NCI-H748 treated with DMSO at 0.1 percent for 48 hours (cell line): ENCODE measurements at regions not wholly inside any gene's neighbourhood (a gene's known extent, or its start where the extent isn't known, plus 50 kb on each side); places are given as distances from the start of the nearest gene placed in this dataset.

Experiments used
- DNase-seq: peaks from one replicate; lab custom pipeline; 2025; lab: John Stamatoyannopoulos, UW

DNA sequence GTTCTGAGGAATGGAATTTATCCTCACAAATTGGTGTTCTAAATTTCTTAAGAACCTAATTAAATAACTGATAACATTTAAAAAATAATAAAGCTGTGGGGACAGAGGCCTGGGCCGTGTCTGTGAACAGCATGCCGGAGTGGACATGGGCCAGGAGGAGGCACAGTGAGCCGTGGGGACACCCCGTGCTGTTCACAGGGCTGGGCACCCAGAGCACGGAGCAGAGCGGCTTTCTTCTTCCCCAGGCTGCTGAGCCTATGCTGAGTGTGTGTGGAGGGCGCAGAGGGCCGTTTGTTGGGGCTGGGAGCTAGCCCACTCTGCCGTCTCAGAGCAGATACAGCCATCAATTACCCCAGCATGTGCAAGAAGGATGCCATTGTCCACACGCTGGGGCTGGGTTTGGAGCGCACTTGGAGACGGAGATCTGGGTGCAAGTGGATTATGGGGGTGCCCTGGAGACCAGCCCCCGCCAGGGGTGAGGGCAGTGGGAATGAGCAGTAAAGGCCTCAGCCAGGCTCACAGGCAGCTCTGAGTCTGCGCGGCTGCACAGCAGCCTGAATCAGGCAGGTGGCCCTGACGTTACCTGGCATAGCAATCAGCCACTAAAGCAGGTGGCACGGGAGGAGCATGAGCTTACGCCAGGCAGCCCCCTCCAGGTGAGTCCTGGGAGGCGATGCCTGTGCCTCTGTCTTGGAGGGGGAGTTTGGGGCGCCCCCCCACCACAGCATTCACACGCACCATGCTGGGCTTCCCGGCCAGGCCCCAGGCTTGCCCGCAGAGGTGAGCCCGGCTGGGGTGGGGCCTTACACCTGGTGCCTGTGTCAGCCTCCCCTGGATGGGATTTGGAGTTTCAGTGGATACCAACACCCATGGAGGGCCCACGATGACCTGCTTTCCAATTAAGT lies 52.1 kb upstream of the SLC66A3 start:
- no peak for DNase-seq

DNA sequence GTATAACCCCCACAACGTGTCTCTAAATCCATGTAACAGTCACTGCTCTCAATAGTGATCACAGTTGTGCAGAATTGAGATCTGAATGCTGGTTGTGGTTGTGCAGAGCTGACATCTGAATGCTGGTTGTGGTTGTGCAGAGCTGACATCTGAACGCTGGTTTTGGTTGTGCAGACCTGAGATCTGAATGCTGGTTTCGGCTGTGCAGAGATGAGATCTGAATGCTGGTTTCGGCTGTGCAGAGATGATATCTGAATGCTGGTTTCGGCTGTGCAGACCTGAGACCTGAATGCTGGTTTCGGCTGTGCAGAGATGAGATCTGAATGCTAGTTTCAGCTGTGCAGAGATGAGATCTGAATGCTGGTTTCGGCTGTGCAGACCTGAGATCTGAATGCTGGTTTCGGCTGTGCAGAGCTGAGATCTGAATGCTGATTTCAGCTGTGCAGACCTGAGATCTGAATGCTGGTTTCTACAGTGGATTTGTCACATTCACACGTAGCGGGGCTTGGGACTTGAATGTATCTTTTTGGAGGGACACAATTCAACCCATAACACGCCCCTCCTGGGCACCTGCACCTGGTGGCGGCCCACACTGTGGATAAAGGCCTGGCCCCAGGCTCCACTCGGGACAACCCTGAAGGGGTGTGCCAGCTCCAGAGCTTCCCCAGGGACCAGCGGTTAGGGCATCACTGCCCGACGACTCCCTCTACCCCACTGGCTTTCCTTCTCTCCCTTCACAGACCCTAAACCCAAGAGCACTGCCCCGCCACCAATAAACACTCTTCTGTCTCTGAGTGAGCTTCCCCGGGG lies 51.1 kb upstream of the SLC66A3 start:
- DNase-seq, result no peak

DNA sequence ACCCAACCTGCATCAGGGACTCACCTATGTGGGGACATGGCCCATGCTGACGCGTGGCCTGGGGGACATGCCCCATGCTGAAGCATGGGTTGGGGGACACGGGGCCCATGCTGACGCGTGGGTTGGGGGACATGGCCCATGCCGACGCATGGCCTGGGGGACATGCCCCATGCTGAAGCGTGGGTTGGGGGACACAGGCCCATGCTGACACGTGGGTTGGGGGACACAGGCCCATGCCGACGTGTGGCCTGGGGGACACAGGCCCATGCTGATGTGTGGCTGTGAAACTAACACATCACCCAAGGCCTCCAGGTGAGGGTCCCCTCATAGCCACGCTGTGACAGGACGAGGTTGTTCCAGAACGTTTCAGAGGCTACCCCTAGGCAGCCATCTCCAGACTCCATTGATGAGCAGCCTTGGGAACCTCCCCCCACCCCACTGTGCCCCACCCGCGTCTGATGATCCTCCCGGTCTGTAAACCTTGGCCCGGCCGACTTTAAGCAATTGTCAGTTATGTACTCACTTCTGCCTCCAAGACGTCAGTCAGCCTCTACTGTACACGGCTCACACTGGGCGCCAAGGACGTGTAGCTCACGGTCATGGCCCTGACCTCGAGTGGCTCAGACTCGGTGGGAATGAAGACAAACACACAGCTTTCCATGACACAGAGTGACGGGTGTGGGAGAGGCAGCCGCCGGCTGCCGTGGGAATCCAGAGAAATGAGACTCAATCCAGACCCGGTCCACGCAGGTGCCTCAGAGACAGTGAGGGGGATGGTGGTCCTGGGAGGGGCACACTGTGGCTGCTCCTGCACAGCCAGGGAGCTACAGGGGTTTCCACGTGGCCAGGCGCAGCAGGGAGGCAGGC lies 50.2 kb upstream of the SLC66A3 start:
- DNase-seq, result no peak
